ENCODE measurements at regions not wholly inside any gene's neighbourhood (a gene's known extent, or its start where the extent isn't known, plus 50 kb on each side); places are given as distances from the start of the nearest gene placed in this dataset.

GRCh38 chr5:160175438-160176218, 53.7 kb upstream of the FABP6 start:
- no peak for TF ChIP-seq CTCF (IDR thresholded peaks at IDR 0.05; ENCODE audit: insufficient read depth, missing control alignments)
- DNase-seq (ENCODE audit: insufficient read length, low spot score) (no peak), FAIRE-seq (no peak)

GRCh38 chr5:160174780-160175437, 54.4 kb upstream of the FABP6 start:
- FAIRE-seq (no peak), DNase-seq (ENCODE audit: insufficient read length, low spot score) (no peak)
- no peak for TF ChIP-seq CTCF (IDR thresholded peaks at IDR 0.05; ENCODE audit: insufficient read depth, missing control alignments)

- DNase-seq (ENCODE audit: insufficient read length, low spot score), result no peak
- no peak for FAIRE-seq
- no peak for TF ChIP-seq CTCF (IDR thresholded peaks at IDR 0.05; ENCODE audit: insufficient read depth, missing control alignments)
Observed at GRCh38 chr5:160174290-160174689, 55.0 kb upstream of the FABP6 start.

GRCh38 chr5:160171666-160172065, 52.4 kb upstream of the PWWP2A start:
- DNase-seq (ENCODE audit: insufficient read length, low spot score), result no peak
- peak; percentile 11 for TF ChIP-seq CTCF (IDR thresholded peaks at IDR 0.05; ENCODE audit: insufficient read depth, missing control alignments)
- peak; percentile 92 for FAIRE-seq

GRCh38 chr5:160169326-160169725, 50.1 kb upstream of the PWWP2A start:
- no peak for DNase-seq (ENCODE audit: insufficient read length, low spot score)
- FAIRE-seq, result no peak
- TF ChIP-seq CTCF (IDR thresholded peaks at IDR 0.05; ENCODE audit: insufficient read depth, missing control alignments), result no peak

Data from D721Med (cell line).